ENCODE measurements at regions not wholly inside any gene's neighbourhood (a gene's known extent, or its start where the extent isn't known, plus 50 kb on each side); places are given as distances from the start of the nearest gene placed in this dataset.

GRCh38 chr5:57581772-57582171 lies 99.2 kb upstream of the ACTBL2 start:
- TF ChIP-seq CTCF (IDR thresholded peaks at IDR 0.05): no peak
- TF ChIP-seq POLR2AphosphoS5 (IDR thresholded peaks at IDR 0.05): no peak
- no peak for TF ChIP-seq POLR2A (IDR thresholded peaks at IDR 0.05)
